Common myeloid progenitor, CD34-positive (primary cell): ENCODE measurements at regions not wholly inside any gene's neighbourhood (a gene's known extent, or its start where the extent isn't known, plus 50 kb on each side); places are given as distances from the start of the nearest gene placed in this dataset.

ENCODE experiments used
- CTCF ChIA-PET: fragments of 350-600 bp; sonication (Branson Sonifier 250); formaldehyde crosslinking; loops from one replicate; lab custom pipeline; 2021; ENCODE audit warnings: antibody characterized with exemption; lab: Charles Lee
- POLR2A ChIA-PET: fragments of 350-600 bp; sonication (Branson Sonifier 250); formaldehyde crosslinking; loops from one replicate; lab custom pipeline; 2021; ENCODE audit warnings: antibody characterized with exemption; lab: Charles Lee
- DNase-seq, 3 donors: peaks; one replicate each; pipeline versions ENCODE4 v3.0.0 to v3.0.0-alpha.2; 2013
- H3K27ac ChIP-seq, 2 experiments: 1 replicate in 1 of 2; 2 replicates in 1 of 2; pipeline ENCODE4 v1.7.0; 2013; ENCODE audit warnings: inconsistent platforms in 2 of 2, low read length in 2 of 2, mild to moderate bottlenecking in 2 of 2, low read depth in 1 of 2, moderate library complexity in 1 of 2; ENCODE audit not compliant: severe bottlenecking in 2 of 2, insufficient read depth in 1 of 2, poor library complexity in 1 of 2
- H3K27me3 ChIP-seq, 5 experiments: replicated peaks in 2 of 5; 1 replicate in 3 of 5; 2 replicates in 2 of 5; pipeline versions ENCODE4 v1.6.1 to v1.7.0; 2013; ENCODE audit warnings: low read length in 4 of 5, mild to moderate bottlenecking in 2 of 5, moderate library complexity in 2 of 5, inconsistent platforms in 1 of 5; ENCODE audit not compliant: insufficient read depth in 5 of 5, control insufficient read depth in 4 of 5
- H3K36me3 ChIP-seq, 4 experiments: 1 replicate in 2 of 4; 2 replicates in 2 of 4; pipeline versions ENCODE4 v1.6.1 to v1.7.0; 2013; ENCODE audit warnings: low read length in 3 of 4, control low read depth in 1 of 4, mild to moderate bottlenecking in 1 of 4; ENCODE audit not compliant: control insufficient read depth in 4 of 4, insufficient read depth in 4 of 4
- H3K4me1 ChIP-seq, 4 experiments: 1 replicate in 3 of 4; 2 replicates in 1 of 4; pipeline versions ENCODE4 v1.6.1 to v1.7.1; 2013; ENCODE audit warnings: low read length in 3 of 4, mild to moderate bottlenecking in 3 of 4, control low read depth in 1 of 4, inconsistent platforms in 1 of 4, moderate library complexity in 1 of 4; ENCODE audit not compliant: control insufficient read depth in 4 of 4, insufficient read depth in 4 of 4; ENCODE audit errors: control extremely low read depth in 1 of 4
- H3K4me3 ChIP-seq, 7 experiments: 1 replicate in 4 of 7; 2 replicates in 3 of 7; pipeline versions ENCODE4 v1.5.1 to v1.7.0; 2013; ENCODE audit warnings: mild to moderate bottlenecking in 7 of 7, low read length in 6 of 7, moderate library complexity in 6 of 7, inconsistent platforms in 2 of 7, low read depth in 2 of 7, control low read depth in 1 of 7; ENCODE audit not compliant: insufficient read depth in 4 of 7, control insufficient read depth in 1 of 7; ENCODE audit errors: extremely low read depth in 1 of 7
- H3K9me3 ChIP-seq, 5 experiments: 1 replicate in 4 of 5; 2 replicates in 1 of 5; pipeline versions ENCODE4 v1.6.1 to v1.7.1; 2013; ENCODE audit warnings: low read length in 4 of 5, mild to moderate bottlenecking in 2 of 5, inconsistent platforms in 1 of 5, low read depth in 1 of 5, moderate library complexity in 1 of 5; ENCODE audit not compliant: control insufficient read depth in 4 of 5, insufficient read depth in 2 of 5; ENCODE audit errors: control extremely low read depth in 1 of 5
- WGBS: methylation state at CpG from one replicate; pipeline ENCODE4 v1.1.5; 2013; ENCODE audit not compliant: insufficient coverage; 5-methylcytosine and 5-hydroxymethylcytosine counted together

- WGBS: no CpG with 5 or more reads among the region's 2 CpGs
- no peaks in the 10 kb centered on the region for H3K36me3 ChIP-seq
- POLR2A ChIA-PET: no interaction called here
- H3K9me3 ChIP-seq: no peaks in the 10 kb centered on the region
- DNase-seq: no peak
- H3K27ac ChIP-seq: no peak overlapping the region
- CTCF ChIA-PET: no interaction called here
- H3K4me3 ChIP-seq: no peak overlapping the region
- no peaks in the 10 kb centered on the region for H3K27me3 ChIP-seq
- no peaks in the 10 kb centered on the region for H3K4me1 ChIP-seq
These were observed 616.1 kb upstream of the PKDCC start for GRCh38 chr2:41431756-41432155.

GRCh38 chr2:41432459-41432858 lies 615.4 kb upstream of the PKDCC start:
- H3K4me3 ChIP-seq: no peak overlapping the region
- no peaks in the 10 kb centered on the region for H3K36me3 ChIP-seq
- DNase-seq: no peak
- ChIA-PET POLR2A (no interaction called here), CTCF (no interaction called here)
- no peaks in the 10 kb centered on the region for H3K4me1 ChIP-seq
- H3K27ac ChIP-seq: no peak overlapping the region
- WGBS: no CpG with 5 or more reads among the region's 1 CpG
- peaks cover 0 to 3% (median 0%) of the 10 kb centered on the region in 5 experiments for H3K9me3 ChIP-seq
- H3K27me3 ChIP-seq: no peaks in the 10 kb centered on the region

DNA sequence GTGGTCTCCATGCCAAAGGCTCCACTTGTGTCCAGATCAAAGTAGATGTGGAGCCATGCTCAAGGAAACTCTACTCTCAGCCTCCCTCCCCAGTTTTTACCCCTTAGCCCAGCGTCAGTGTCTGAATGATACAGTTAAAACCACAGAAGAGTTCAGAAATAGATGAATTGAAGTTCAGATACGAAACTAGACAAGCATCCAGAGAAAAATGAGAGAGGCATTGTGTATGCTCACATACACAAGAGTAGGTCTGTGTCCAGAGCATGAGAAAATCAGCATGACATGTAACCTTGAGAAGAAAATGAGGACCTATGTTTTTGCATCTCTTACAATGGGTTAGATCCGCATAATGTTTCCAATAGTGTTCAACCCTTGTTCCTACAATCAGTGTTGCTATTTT lies 612.8 kb upstream of the PKDCC start:
- no peak for DNase-seq
- ChIA-PET POLR2A (no interaction called here), CTCF (no interaction called here)
- Histone ChIP-seq H3K4me1 (no peaks in the 10 kb centered on the region), H3K9me3 (peaks cover 0 to 3% (median 0%) of the 10 kb centered on the region in 5 experiments), H3K27ac (no peak overlapping the region), H3K4me3 (no peak overlapping the region), H3K36me3 (no peaks in the 10 kb centered on the region), H3K27me3 (no peaks in the 10 kb centered on the region)
- 100% methylated on average over 1 of the region's 3 CpGs for WGBS

GRCh38 chr2:41441958-41442357 lies 605.9 kb upstream of the PKDCC start:
- Histone ChIP-seq H3K4me1 (no peaks in the 10 kb centered on the region), H3K27ac (no peak overlapping the region), H3K9me3 (peaks cover 0 to 3% (median 0%) of the 10 kb centered on the region in 5 experiments), H3K36me3 (no peaks in the 10 kb centered on the region), H3K4me3 (no peak overlapping the region), H3K27me3 (no peaks in the 10 kb centered on the region)
- CTCF ChIA-PET: no interaction called here
- POLR2A ChIA-PET: no interaction called here
- no peak for DNase-seq

- no peaks in the 10 kb centered on the region for H3K36me3 ChIP-seq
- H3K27ac ChIP-seq: no peak overlapping the region
- POLR2A ChIA-PET: no interaction called here
- H3K4me1 ChIP-seq: no peaks in the 10 kb centered on the region
- H3K4me3 ChIP-seq: no peak overlapping the region
- no peak for DNase-seq
- CTCF ChIA-PET: no interaction called here
- no peaks in the 10 kb centered on the region for H3K9me3 ChIP-seq
- WGBS: 100% methylated on average over 1 of the region's 4 CpGs
- H3K27me3 ChIP-seq: no peaks in the 10 kb centered on the region
These were observed 602.0 kb upstream of the PKDCC start for GRCh38 chr2:41445865-41446264.

DNA sequence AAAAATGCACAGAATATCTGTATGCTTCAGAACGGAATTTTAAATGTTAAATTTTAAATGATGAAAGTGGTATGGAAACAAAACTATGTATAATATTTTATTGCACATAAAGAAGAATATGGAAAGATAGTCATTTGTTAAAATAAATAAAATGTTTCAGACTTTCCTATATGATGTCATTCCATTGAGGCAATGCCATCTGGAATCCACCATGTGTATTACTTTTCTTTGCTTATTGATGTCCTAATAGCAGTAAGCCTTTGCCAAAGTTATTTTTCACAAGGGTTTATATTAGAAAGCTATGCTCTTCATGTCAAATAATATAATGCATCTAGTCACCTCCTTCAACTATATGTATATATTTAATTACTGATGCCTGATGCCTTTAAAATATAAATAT lies 601.6 kb upstream of the PKDCC start:
- no peaks in the 10 kb centered on the region for H3K36me3 ChIP-seq
- POLR2A ChIA-PET: no interaction called here

GRCh38 chr2:41448221-41448620 lies 599.6 kb upstream of the PKDCC start:
- WGBS: no CpG with 5 or more reads among the region's 1 CpG
- DNase-seq: no peak
- ChIA-PET CTCF (no interaction called here), POLR2A (no interaction called here)
- Histone ChIP-seq H3K27me3 (no peaks in the 10 kb centered on the region), H3K9me3 (peaks cover 0 to 3% (median 0%) of the 10 kb centered on the region in 5 experiments), H3K36me3 (no peaks in the 10 kb centered on the region), H3K4me1 (no peaks in the 10 kb centered on the region), H3K4me3 (no peak overlapping the region), H3K27ac (no peak overlapping the region)

More for the DNA sequence above, 601.6 kb upstream of the PKDCC start:
- CTCF ChIA-PET: no interaction called here
- DNase-seq: no peak
- Histone ChIP-seq H3K27ac (no peak overlapping the region), H3K9me3 (peaks cover 0 to 3% (median 0%) of the 10 kb centered on the region in 5 experiments), H3K4me1 (no peaks in the 10 kb centered on the region), H3K27me3 (no peaks in the 10 kb centered on the region), H3K4me3 (no peak overlapping the region)
- no CpG with 5 or more reads among the region's 1 CpG for WGBS
